ENCODE measurements at regions not wholly inside any gene's neighbourhood (a gene's known extent, or its start where the extent isn't known, plus 50 kb on each side); places are given as distances from the start of the nearest gene placed in this dataset.

DNA sequence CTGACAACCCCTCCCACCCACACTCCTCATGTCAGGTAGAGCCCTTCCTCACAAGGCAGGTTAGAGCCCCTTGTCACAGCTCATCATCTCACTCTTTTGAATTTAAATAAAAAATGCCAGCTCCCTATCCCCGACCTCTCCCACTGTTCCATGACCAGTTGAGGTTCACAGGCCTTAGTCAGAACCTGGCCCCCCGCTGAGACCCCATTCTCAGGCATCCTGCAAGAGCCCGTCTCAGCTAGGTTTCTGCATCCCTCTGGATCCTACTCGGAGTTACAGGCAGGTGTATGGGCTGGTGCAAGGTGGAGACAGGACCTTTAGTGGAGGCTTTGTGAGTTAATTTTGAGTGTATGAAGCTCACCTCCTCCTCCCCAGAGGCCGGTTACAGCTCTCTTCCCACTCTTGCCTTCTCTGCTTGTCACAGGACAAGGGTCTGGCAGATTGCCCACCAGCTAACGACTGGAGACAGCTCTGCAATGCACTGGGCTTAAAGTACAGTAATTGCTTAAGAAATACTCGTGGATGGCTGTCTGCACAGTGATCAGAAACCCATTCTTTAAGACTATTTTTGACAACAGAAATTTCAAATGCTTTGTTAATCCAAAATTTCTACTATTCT, 394.9 kb upstream of the DPP6 start:
- TF ChIP-seq ARNTL (CRISPR knock-in tag; IDR thresholded peaks at IDR 0.05; ENCODE audit: borderline replicate concordance, low read depth) (no peak), TOX (CRISPR knock-in tag; IDR thresholded peaks at IDR 0.05; ENCODE audit: borderline replicate concordance) (no peak)

Measured in SK-N-SH treated with all-trans-retinoic acid at 6 μM for 48 hours (cell line).